KMS-11 (cell line): ENCODE measurements at regions not wholly inside any gene's neighbourhood (a gene's known extent, or its start where the extent isn't known, plus 50 kb on each side); places are given as distances from the start of the nearest gene placed in this dataset.

ENCODE experiments used
- H2AFZ ChIP-seq: fragments of 200-600 bp; sonication (generic); 2 replicates; pipeline ENCODE4 v1.6.1; 2016; ENCODE audit warnings: antibody characterized with exemption, mixed run types, low read depth
- H3K27ac ChIP-seq: fragments of 200-600 bp; sonication (generic); 2 replicates; pipeline ENCODE4 v1.6.1; 2016; ENCODE audit warnings: mild to moderate bottlenecking, mixed run types
- H3K27me3 ChIP-seq: fragments of 200-600 bp; sonication (generic); 2 replicates; pipeline ENCODE4 v1.6.1; 2017; ENCODE audit warnings: mild to moderate bottlenecking, low read depth, mixed run types, moderate library complexity; ENCODE audit not compliant: insufficient read depth
- H3K36me3 ChIP-seq: fragments of 200-600 bp; sonication (generic); 2 replicates; pipeline ENCODE4 v1.6.1; 2017; ENCODE audit warnings: mild to moderate bottlenecking, mixed run types; ENCODE audit not compliant: insufficient read depth
- H3K4me1 ChIP-seq: fragments of 200-600 bp; sonication (generic); 2 replicates; pipeline ENCODE4 v1.6.1; 2016; ENCODE audit warnings: mild to moderate bottlenecking, low read depth, mixed run types; ENCODE audit not compliant: poor library complexity, severe bottlenecking
- H3K4me2 ChIP-seq: fragments of 200-600 bp; sonication (generic); 2 replicates; pipeline ENCODE4 v1.7.0; 2016; ENCODE audit warnings: mild to moderate bottlenecking, mixed run types
- H3K4me3 ChIP-seq: fragments of 200-600 bp; sonication (generic); IDR thresholded peaks from 2 replicates; pipeline ENCODE4 v1.6.1; 2017; ENCODE audit warnings: low read depth, low read length, mixed read lengths; ENCODE audit not compliant: insufficient read depth
- H3K79me2 ChIP-seq: fragments of 200-600 bp; sonication (generic); 2 replicates; pipeline ENCODE4 v1.6.1; 2016; ENCODE audit warnings: low read depth, mixed run types; ENCODE audit not compliant: insufficient read depth
- H3K9ac ChIP-seq: fragments of 200-600 bp; sonication (generic); 2 replicates; pipeline ENCODE4 v1.6.1; 2016; ENCODE audit warnings: mild to moderate bottlenecking, mixed run types
- H4K20me1 ChIP-seq: fragments of 200-600 bp; sonication (generic); 2 replicates; pipeline ENCODE4 v1.6.1; 2016; ENCODE audit warnings: mild to moderate bottlenecking, mixed run types; ENCODE audit not compliant: insufficient read depth
- TF ChIP-seq, protein P1 (sequence below): fragments of 200-600 bp; sonication (generic); conservative IDR thresholded peaks from 2 replicates; pipeline ENCODE4 v1.6.1; 2017; ENCODE audit warnings: low read depth, mild to moderate bottlenecking, antibody characterized with exemption, low read length, moderate library complexity, mixed read lengths

DNA sequence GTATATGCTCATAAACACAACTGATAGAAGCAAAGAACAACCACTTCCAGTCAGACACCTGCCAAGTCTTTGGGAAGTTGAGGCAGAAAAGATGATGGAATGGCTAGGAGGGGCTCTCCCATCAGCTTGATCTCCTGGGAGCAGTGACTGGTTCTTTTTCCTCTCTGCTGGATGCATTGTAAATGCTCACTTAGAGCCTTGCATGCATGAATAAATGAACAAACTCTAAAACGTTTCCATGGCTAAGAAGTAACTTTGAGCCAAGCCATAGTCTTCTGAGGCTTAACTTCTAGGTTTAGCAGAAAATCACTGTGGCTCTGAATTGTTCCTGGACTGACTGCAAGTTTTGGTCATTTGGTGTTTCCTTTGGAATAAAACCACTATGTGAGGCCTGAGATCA lies 166.4 kb upstream of the CITED2 start:
- H4K20me1 ChIP-seq, result no peaks in the 10 kb centered on the region
- H3K4me1 ChIP-seq, result no peaks in the 10 kb centered on the region
- H3K27me3 ChIP-seq, result no peaks in the 10 kb centered on the region
- no peak overlapping the region for H3K4me3 ChIP-seq
- TF ChIP-seq, protein P1, sequence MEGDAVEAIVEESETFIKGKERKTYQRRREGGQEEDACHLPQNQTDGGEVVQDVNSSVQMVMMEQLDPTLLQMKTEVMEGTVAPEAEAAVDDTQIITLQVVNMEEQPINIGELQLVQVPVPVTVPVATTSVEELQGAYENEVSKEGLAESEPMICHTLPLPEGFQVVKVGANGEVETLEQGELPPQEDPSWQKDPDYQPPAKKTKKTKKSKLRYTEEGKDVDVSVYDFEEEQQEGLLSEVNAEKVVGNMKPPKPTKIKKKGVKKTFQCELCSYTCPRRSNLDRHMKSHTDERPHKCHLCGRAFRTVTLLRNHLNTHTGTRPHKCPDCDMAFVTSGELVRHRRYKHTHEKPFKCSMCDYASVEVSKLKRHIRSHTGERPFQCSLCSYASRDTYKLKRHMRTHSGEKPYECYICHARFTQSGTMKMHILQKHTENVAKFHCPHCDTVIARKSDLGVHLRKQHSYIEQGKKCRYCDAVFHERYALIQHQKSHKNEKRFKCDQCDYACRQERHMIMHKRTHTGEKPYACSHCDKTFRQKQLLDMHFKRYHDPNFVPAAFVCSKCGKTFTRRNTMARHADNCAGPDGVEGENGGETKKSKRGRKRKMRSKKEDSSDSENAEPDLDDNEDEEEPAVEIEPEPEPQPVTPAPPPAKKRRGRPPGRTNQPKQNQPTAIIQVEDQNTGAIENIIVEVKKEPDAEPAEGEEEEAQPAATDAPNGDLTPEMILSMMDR, result no peak
- H3K9ac ChIP-seq, result no peak overlapping the region
- no peaks in the 10 kb centered on the region for H3K79me2 ChIP-seq
- no peaks in the 10 kb centered on the region for H3K36me3 ChIP-seq
- H2AFZ ChIP-seq, result no peak overlapping the region
- H3K27ac ChIP-seq, result no peak overlapping the region
- H3K4me2 ChIP-seq, result no peak overlapping the region

DNA sequence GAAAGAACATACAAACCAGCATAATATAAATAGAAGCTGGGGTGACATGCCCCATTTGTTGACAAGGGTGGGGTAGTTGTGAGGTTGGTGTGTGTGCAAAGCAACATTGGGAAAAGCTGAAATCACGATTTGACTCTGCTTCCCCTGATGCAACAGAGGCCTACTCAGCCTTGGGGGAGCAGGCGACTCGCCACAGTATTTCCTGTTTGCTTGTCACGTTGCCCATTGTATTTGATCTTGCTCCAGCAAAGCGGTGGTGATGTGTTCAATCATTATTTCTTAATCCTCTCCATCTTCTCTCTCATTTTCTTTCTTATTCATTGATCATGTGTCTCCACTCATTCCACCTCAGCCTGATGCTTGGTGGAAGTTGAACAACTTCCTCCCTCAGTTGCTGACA lies 165.8 kb upstream of the CITED2 start:
- no peak overlapping the region for H2AFZ ChIP-seq

DNA sequence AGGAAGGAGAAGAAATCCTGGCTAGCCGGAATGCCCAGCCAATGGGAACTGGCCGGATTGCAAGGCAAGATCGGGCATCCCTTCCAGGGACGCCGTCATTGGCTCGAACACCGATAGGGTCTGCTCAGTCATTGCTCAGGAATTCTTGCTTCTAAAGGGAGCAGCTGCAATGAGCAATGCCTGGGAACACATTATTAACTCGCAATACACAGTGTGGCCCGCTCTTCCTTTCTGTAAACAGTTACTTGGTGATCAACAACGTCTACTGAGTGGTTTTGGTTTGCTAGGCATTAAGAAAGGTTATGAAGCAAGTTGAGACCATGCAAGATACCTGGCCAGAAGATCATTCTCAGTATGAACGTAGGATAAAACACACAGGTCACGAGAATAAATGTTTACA lies 165.4 kb upstream of the CITED2 start:
- Histone ChIP-seq H4K20me1 (no peaks in the 10 kb centered on the region), H3K9ac (no peak overlapping the region), H3K4me2 (no peak overlapping the region), H3K27me3 (no peaks in the 10 kb centered on the region), H3K79me2 (no peaks in the 10 kb centered on the region), H3K27ac (no peak overlapping the region), H3K4me1 (no peaks in the 10 kb centered on the region), H3K4me3 (no peak overlapping the region), H2AFZ (no peak overlapping the region), H3K36me3 (no peaks in the 10 kb centered on the region)
- TF ChIP-seq, protein P1, result no peak

More for the DNA sequence above, 165.8 kb upstream of the CITED2 start:
- H3K9ac ChIP-seq, result no peak overlapping the region
- no peak overlapping the region for H3K27ac ChIP-seq
- no peaks in the 10 kb centered on the region for H3K4me1 ChIP-seq
- H3K4me2 ChIP-seq, result no peak overlapping the region
- TF ChIP-seq, protein P1, result no peak
- H4K20me1 ChIP-seq, result no peaks in the 10 kb centered on the region
- no peaks in the 10 kb centered on the region for H3K79me2 ChIP-seq
- H3K36me3 ChIP-seq, result no peaks in the 10 kb centered on the region
- H3K27me3 ChIP-seq, result no peaks in the 10 kb centered on the region
- no peak overlapping the region for H3K4me3 ChIP-seq

DNA sequence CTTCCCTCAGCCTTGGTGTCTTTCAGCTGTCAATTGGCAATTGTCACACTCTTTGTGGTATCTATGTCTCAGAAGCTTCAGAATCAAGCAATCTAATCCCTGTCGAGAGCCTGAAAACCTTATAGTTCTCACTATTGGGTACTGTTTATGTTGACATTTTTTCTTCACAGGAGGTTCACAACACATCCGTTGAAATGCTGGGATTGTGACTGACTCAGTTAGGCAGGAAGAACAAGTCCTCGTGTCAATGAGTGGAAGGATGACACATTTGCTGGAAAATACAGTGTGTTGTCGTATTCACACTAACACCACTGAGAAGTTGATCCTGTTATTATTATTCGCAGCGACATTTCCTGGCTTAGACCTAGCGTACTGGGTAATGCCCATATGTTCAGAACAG lies 163.9 kb upstream of the CITED2 start:
- no peak overlapping the region for H3K4me3 ChIP-seq
- H3K79me2 ChIP-seq, result no peaks in the 10 kb centered on the region
- H3K27ac ChIP-seq, result no peak overlapping the region
- H2AFZ ChIP-seq, result no peak overlapping the region
- TF ChIP-seq, protein P1, result no peak
- no peak overlapping the region for H3K4me2 ChIP-seq
- H3K9ac ChIP-seq, result no peak overlapping the region
- no peaks in the 10 kb centered on the region for H4K20me1 ChIP-seq
- H3K4me1 ChIP-seq, result no peaks in the 10 kb centered on the region
- no peaks in the 10 kb centered on the region for H3K36me3 ChIP-seq
- H3K27me3 ChIP-seq, result no peaks in the 10 kb centered on the region
